GM18517 (cell line): ENCODE measurements at regions not wholly inside any gene's neighbourhood (a gene's known extent, or its start where the extent isn't known, plus 50 kb on each side); places are given as distances from the start of the nearest gene placed in this dataset.

Source experiments
- ATAC-seq: cut with Tn5 transposase; IDR thresholded peaks from one replicate; pipeline ENCODE4 v1.9.1; 2021; ENCODE audit warnings: mild to moderate bottlenecking, moderate library complexity; ENCODE audit not compliant: unreplicated experiment

DNA sequence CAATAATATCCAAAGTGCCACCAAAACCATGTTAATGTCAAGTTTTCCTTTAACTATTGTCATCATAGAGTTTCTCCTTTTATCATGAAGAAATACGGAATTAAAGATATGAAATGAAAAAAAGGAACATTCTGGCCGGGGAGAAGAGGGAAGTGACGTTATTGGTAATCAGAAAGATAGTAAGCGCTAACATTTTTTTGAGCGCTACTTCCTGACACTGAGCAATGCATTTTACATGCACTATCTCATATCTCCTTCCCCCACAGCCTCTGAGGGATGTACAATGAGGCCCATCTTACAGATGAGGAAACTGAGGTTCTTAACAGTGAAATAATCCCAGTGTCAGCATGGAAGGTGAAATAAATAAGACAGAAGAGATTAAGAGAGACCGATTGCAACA, 410.9 kb downstream of the SOX9 start:
- ATAC-seq: no peak

DNA sequence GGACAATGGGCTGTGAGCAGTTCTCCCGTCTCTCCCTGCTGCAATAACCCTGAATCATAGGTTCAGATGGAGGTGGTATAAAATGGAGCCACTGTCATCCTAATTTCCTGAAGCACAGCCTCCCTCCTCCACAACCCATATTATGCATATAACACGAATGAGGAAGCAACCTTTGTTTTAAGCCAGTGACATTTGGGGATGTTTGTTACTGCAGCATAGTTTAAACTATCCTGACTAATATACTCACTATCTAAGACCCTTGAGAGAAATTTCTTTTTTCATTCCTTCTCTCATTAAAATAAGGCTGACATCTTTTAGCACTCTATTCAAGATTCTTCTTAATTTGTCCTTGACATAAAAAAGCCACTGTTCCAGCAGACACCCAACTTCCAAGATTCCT, 413.4 kb downstream of the SOX9 start:
- ATAC-seq: no peak

DNA sequence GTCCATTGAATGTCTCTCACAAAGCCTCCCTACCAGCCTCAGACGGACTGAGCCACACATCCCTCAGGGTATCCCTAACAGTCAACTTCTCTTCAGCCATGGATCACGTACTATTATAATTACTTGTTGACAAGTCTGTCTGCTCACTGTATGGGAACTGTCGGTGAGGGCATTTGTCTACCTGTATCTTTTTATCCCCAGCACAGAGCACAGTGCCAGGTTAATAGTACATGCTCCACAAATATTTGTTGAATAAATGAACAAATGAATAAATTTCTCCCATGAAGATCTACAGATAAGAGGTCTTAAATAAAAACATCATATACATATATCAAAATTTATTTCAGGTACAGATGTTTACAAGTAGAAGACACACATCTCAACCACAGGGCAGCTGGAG, 414.0 kb downstream of the SOX9 start:
- ATAC-seq: no peak

DNA sequence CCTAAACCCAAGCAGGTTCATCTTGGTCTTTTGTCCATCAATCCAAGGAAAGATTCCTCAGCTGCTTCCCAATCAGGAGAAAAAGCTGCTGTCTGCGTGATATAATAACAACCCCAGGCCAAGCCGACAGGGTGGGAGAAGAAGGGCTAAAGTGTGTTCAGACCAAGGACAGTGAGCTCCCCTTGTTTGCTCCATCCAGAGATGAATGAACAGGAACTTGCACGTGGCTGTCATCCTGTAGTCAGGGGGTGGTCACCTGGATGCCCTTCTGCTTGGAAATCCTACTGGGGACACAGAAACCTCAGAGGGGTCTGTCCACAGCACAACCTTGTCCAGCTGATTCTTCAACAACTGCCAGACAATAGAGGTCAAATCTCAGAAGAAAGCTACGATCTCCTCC, 414.5 kb downstream of the SOX9 start:
- no peak for ATAC-seq

DNA sequence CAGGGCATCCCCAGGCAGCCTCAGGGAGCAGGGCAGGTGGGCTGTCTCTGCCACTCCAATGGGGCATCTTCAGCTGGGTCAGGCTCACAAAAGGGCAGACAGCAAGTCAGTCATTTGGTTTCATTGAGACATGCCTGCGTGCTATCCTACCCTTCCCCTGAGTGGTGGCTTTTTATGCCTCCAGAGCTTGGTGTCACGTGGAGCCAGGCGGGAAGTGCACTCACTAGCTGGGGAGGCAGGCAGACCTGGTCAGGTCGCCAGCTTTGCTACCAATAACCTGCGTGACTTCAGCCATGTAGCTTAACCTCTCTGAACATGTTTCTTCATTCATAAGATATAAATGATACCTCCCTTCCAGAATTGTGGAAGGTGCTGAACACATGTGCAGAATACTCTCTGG, 415.0 kb downstream of the SOX9 start:
- ATAC-seq: no peak

DNA sequence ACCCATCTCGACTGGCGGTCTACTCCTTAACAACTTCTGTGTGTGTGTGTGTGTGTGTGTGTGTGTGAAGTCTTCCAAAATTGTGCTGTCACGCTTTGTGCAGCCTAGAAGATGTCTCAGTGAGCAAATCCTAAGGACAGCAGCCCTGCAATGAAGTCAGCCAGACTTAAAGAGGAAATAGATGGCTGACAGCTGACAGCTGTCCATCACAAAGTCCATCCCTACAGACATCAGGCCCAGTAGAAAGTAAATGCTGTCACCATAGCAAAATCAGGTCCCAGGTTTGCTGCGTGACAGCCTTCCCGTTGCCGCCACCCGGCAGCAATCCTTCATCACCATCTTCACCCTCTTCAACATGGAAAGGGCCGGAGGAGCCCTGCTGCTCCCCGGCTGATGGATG, 416.0 kb downstream of the SOX9 start:
- ATAC-seq: no peak

DNA sequence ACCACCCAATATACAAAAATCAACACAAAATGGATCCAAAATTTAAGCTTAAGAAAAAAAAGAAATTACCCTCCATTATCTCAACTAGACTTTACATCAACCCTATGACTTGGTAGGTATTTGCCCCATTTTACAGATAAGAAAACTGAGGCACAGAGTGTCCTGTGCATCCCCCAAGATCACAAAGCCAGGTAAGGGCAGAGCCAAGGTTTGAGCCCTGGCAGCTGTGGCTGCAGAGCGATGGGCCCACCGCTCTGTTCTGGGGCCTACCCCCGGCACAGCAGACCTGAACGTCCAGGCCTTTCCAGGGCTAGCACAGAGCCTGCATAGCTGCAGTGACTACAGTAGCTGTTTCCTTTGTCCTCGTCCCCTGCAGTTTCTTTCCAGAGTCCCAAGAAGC, 417.6 kb downstream of the SOX9 start:
- no peak for ATAC-seq

DNA sequence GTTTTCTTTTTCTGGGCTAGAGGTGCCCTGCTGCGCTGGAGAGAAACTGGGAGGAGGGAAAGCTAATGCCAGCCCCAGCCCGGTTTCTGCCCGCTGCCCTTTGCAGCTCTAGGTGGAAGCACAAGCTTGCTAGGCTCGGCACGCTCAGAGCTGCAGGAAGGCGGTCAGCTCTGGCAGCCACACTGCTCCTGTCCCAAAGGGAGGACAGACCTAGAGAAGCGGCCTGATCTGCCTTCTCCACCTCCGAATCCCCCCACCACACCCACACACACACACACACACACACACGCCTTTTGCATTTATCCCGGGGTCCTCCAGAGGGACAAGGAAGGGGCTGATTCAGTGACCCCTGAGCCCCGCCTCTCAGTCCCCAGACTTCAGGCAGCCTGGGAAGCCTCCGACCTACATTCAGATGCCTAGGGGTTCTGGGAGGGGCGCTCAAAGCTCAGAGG, 418.1 kb downstream of the SOX9 start:
- ATAC-seq: no peak

DNA sequence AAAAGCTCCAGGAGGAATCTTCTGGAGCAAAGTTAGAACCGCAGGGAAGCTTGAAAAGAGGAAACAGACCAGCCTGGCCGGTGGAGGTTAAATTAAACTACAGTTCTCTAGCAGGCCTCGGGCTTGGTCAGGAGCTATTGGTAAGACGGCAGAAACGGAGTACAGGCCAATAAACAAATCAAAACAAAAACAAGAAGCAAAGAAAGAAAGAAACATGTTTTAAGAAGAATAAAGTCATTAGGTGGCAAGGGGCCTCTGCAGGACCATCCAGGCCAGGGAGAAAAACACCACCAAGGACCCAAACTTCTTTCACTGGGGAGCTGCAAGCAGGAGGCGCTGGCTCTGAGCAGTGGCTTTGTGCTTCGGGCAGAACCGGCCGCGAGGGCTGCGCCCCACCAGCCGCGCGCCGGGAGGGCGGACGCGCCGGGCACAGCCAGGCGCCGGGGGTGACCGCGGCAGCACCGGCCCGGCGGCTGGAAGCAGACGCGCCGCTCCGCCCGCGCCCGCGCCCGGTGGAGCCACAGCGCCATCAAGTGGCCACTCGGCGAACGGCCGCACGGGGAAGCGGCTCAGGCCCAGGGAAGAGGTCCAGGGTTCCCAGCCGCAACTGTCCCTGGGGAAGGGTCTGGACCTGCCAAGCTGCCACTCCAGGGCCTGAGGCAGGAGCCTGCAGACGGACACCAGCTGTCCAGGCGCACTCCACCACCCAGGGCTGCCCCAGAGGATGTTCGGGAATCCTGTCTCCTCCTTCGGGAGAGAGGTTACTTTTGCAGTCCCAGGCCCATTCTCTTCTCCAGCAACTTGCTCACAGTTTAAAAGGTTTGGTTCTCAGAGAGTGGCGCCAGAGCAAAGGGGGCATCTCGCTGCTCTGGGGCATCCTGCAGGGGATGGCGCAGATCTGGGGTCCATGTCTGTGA, 419.4 kb downstream of the SOX9 start:
- ATAC-seq: peak; percentile 61

DNA sequence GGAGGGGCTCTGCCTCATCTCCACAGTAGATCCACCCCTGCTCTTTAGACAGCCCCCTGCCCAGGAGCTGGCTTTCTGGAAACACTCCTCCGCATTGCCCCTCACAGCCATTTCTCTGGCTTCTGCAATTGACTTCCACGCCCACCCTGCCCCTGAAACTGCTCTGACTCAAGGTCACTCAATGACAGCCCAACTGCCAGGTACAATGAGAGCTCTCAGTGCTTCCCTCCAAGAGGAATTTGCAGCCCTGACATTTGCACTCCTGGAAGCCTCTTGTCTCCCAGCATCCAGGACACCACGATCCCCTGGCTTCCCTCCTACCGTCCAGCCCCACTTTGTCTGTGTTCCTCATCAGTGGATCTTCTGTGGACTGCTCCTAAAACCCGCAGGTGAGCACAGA, 421.5 kb downstream of the SOX9 start:
- ATAC-seq: no peak

DNA sequence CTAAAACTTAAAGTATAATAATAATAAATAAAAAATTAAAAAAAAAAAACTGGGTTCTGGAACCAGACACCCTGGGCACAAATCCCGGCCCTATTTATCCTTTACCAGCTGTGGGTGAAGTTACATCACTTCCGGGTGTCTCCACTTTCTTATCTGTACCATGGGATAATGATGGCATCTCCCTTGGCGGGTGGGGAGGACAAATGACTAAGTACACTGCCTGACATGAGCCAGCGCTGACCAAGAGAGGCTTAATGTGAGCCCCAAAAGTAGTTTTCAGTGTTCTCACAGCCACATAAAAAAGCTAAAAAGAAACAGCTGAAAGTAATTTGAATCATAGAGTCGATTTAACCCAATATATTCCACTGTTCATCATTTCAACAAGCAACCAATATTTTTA, 424.9 kb downstream of the SOX9 start:
- no peak for ATAC-seq

DNA sequence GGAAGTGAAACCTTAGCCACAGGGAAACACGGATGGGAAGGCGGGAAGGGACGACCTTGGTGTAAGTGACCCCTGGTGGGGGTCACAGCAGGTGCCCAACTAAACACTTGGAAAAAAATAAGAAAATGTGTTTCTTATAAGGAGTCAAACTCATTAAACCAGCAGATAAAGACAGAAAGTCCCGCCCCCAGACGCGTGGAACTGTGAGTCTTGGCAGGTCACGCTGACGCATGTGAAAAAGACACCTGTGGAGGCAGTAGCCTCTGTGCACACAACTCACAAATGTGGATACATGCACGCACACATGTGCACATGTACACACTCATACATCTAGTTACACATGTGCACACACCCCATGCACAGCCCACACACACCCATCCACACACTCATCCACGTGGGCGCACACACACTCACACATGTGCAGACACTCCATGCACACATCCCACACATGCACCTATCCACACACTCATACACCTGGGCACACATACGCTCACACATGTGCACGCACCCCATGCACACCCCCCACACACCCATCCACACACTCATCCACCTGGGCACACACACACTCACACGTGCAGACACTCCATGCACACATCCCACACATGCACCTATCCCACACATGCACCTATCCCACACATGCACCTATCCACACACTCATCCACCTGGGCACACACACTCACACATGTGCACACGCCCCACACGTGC, 432.4 kb downstream of the SOX9 start:
- no peak for ATAC-seq

DNA sequence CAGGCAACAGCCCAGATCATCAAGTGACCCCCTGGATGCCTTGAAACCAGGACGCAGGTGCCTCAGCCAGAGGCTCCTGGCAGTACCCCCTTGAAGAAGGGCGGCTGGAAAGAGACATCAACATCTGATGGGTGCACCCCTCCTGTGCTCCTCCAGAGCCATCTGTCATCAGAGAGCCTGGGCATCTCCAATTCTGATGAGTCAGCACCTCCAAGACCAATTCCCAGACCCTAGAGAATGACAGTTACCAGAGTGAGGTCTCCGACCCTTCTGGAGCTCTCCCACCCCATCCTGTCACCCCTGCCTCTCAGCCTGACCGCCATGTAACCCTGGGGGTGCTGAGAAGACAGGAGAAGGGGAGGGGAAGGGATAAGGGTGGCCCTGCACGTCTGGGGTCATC, 433.7 kb downstream of the SOX9 start:
- ATAC-seq: no peak

DNA sequence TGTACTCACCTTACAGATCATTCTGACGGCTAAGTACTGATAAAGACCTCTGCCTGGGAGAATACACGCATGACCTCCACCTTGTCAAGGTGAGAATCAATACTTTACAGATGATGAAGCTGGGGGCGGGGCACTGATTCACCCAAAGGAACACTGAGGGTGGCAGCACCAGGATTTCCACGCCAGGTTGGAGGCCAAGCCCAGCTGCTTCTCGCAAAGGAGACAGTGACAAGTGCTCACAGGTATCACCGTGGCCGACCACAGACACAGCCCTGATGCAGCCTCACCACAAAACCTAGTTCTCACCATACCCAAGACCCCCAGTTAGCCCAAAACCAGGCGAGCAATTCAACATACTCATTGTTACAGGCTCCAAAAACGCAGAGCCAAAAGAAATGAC, 434.2 kb downstream of the SOX9 start:
- ATAC-seq: no peak

DNA sequence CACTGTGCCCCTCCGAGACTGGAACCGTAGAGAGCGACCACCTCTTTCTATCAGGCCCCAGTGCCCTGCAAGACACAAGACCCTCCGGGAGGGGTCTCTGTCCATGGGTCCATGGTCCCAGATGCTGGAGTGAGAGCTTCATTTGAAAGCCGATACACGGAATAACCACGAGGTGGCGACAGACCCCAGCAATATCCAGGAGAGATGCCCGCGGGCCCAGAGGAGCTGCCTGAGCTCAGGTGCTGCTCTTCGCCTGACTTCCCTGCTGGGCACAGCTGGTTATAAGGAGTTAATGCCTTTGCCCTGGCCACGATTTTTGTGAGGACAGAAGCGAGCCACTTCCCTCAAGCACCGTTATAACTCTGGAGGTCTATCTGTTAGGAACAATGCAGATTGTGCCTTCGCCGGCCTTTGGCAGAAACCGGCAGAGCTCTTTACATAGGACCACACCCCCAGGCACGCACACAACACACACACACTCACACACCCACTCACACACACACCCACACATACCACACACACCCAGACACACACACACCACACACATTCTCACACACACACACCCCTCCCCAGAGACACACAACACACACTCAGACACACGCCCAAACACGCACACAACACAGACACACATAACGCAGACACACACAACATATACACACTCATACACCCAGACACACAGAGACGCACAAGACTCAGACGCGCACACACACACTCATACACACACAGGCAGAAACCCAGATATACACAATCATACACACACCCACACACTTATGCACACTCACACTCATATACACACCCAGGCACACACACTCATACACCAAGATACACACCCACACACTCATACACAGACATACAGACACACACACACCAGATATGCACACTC, 436.4 kb downstream of the SOX9 start:
- ATAC-seq: no peak

DNA sequence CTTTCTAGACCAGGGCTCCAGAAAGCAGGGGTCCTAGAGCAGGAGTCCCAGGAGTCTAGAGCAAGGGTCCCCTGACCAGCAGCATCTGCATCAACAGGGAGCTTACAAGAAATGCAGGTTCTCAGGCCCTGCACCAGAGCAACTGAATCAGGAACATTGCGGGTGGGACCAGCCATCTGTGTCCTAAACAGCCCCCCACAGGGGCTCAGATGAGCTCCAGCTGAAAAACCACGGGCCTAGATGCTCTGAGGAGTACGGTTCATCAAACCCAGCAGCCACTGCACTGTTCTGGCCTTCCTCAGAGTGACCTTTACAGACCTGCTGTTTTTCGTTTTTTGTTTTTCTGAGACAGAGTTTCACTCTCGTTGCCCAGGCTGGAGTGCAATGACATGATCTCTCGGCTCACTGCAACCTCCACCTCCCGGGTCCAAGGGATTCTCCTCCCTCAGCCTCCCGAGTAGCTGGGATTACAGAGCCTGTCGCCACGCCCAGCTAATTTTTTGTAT, 438.2 kb downstream of the SOX9 start:
- ATAC-seq: no peak

DNA sequence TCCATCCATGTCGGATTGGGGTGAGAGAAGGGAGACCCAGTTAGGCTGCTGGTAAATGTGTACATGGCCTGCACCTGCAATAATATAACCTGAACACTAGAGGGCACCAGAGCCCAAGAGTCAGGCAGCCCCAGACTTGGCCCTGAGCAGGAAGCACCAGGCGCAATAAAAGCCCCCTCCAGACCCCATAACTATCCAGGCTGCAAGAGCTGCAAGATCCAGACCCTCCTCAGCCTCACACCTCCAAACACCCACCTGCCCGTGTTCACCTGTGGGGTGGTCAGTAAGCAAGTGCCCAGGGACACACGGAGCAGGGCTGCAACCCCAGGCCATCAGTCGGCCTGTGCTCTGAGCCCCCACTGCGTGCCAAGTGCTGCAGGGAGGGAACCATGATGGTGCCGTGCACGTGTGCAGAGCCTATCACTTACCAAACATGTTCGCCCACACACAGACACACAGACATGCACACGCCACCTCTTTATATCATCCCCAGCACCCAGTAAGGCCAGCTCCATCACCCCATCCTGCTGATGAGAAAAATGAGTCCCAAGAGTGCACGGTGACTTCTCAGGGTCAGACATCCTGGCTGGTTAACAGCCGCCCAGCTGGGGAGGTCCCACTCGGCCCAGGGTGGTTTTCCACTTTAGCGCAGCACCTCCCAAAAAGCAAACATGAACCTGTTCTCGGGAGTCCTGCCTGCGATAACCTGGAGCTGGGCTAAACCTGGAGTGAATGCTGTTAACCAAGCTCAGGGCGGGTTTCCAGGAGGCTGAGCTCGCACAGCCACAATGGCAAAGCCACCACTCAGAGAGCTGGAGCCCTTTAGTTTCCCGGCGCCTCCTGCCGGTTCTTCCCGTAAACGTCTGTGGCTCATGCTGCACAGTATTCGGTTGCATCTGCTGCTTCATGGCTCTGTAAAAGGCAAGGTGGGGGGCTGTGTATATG, 439.8 kb downstream of the SOX9 start:
- ATAC-seq: peak; percentile 74

DNA sequence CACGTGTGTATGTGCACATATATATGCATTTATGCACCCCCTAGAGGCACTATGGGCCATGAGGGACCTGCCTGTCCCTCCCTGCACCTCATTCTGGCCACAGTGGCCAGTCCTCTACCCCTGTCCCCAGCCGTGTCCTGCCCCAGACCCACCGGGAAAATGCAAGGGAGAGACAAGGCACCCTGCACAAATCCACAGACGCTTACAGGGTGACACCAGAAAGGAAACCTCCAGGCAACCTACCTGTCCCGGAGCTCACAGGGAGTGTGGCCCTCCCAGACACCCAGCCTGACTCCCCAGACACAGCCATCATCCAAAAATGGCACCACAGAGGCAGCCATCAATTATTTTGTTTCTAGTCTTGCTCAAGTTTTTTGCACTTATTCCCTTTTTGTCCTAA, 440.4 kb downstream of the SOX9 start:
- ATAC-seq: no peak

DNA sequence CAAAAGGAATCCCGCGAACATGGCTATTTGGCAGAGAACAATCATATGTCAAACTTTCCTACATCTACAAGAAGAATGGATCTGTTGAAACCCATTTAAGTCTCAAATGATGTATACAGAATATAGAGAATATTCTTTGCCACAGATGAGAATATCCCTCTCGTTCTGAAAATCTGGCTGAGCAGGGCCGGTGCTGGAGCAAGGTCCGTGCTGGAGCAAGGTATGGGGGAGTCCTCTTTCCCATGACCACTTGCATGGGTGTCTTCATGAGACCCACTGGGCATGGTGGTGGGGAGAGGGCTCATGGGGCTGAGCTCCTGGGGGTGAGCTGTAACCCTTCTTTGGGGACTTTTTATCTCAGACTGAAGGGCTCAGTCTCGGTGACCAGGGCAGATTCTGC, 440.9 kb downstream of the SOX9 start:
- no peak for ATAC-seq

DNA sequence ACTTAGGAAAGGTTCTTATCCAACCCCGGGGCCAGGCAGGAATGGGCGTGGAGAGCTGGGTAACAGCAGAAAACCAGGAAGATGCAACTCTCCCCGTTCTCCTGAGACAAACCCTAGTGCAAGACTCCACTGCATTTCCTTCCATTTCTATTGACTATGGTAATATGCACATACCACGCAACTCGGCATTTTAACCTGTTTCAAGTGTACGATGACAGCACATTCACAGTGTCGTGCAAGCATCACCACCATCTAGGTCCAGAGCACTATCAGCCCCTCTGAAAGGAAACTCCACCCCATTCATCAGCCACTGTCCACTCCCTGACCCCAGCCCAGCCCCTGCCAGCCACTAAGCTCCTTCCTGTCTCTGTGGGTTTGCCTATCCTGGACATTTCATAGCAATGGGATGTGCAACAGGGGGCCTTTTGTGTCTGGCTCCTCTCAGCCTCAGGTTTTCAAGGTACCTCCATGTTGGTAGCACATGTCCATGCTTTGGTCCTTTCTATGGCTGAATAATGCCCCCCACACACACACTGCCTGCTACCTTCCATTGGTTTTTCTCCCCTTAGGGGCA, 441.9 kb downstream of the SOX9 start:
- no peak for ATAC-seq
